Trophoblast cell (in vitro differentiated cells and primary cell): ENCODE measurements at regions not wholly inside any gene's neighbourhood (a gene's known extent, or its start where the extent isn't known, plus 50 kb on each side); places are given as distances from the start of the nearest gene placed in this dataset.

Experiments
- DNase-seq, 2 donors: peaks; one replicate each; pipeline ENCODE4 v3.0.0-alpha.2; 2016
- H2AFZ ChIP-seq: 2 replicates; pipeline ENCODE4 v1.6.1; 2013; ENCODE audit warnings: low read length, moderate library complexity, mild to moderate bottlenecking; ENCODE audit not compliant: insufficient read depth, poor library complexity
- H2AK5ac ChIP-seq: 2 replicates; pipeline ENCODE4 v1.6.1; 2013; ENCODE audit warnings: mild to moderate bottlenecking, low read length
- H2BK120ac ChIP-seq: 2 replicates; pipeline ENCODE4 v1.6.1; 2013; ENCODE audit warnings: low read length, mild to moderate bottlenecking, moderate library complexity; ENCODE audit not compliant: insufficient read depth, poor library complexity
- H2BK12ac ChIP-seq: 2 replicates; pipeline ENCODE4 v1.6.1; 2013; ENCODE audit warnings: mild to moderate bottlenecking, low read length, moderate library complexity
- H2BK5ac ChIP-seq: 2 replicates; pipeline ENCODE4 v1.6.1; 2013; ENCODE audit warnings: low read length, low read depth, moderate library complexity, mild to moderate bottlenecking; ENCODE audit not compliant: poor library complexity
- H3K14ac ChIP-seq: 2 replicates; pipeline ENCODE4 v1.6.1; 2013; ENCODE audit warnings: mild to moderate bottlenecking, low read length
- H3K18ac ChIP-seq: 2 replicates; pipeline ENCODE4 v1.6.1; 2013; ENCODE audit warnings: mild to moderate bottlenecking, low read length
- H3K23ac ChIP-seq: 2 replicates; pipeline ENCODE4 v1.6.1; 2013; ENCODE audit warnings: low read length
- H3K27ac ChIP-seq: 2 replicates; pipeline ENCODE4 v1.5.1; 2013; ENCODE audit warnings: low read depth, mild to moderate bottlenecking, inconsistent platforms, low read length, moderate library complexity
- H3K27me3 ChIP-seq: 2 replicates; pipeline ENCODE4 v1.6.1; 2013; ENCODE audit warnings: inconsistent platforms, mild to moderate bottlenecking, low read length, moderate library complexity; ENCODE audit not compliant: insufficient read depth
- H3K36me3 ChIP-seq, 2 experiments: 1 replicate in 1 of 2; 2 replicates in 1 of 2; pipeline ENCODE4 v1.6.1; 2013; ENCODE audit warnings: low read length in 2 of 2, mild to moderate bottlenecking in 2 of 2, moderate library complexity in 1 of 2; ENCODE audit not compliant: insufficient read depth in 2 of 2, control insufficient read depth in 1 of 2
- H3K4ac ChIP-seq: 2 replicates; pipeline ENCODE4 v1.6.1; 2013; ENCODE audit warnings: low read depth, mild to moderate bottlenecking, low read length, moderate library complexity
- H3K4me1 ChIP-seq, 2 experiments: 1 replicate in 1 of 2; 2 replicates in 1 of 2; pipeline ENCODE4 v1.6.1; 2013; ENCODE audit warnings: low read length in 2 of 2, mild to moderate bottlenecking in 2 of 2, moderate library complexity in 1 of 2; ENCODE audit not compliant: insufficient read depth in 2 of 2, control insufficient read depth in 1 of 2
- H3K4me2 ChIP-seq: 2 replicates; pipeline ENCODE4 v1.6.1; 2013; ENCODE audit warnings: inconsistent platforms, mild to moderate bottlenecking, low read length, moderate library complexity
- H3K4me3 ChIP-seq: 2 replicates; pipeline ENCODE4 v1.5.1; 2013; ENCODE audit warnings: mild to moderate bottlenecking, low read depth, low read length, inconsistent platforms
- H3K79me1 ChIP-seq: one replicate; pipeline ENCODE4 v1.6.1; 2013; ENCODE audit warnings: low read length
- H3K79me2 ChIP-seq: 2 replicates; pipeline ENCODE4 v1.6.1; 2013; ENCODE audit warnings: low read length, mild to moderate bottlenecking; ENCODE audit not compliant: control insufficient read depth, insufficient read depth, poor library complexity
- H3K9ac ChIP-seq: 2 replicates; pipeline ENCODE4 v1.6.1; 2013; ENCODE audit warnings: mild to moderate bottlenecking, low read length
- H3K9me3 ChIP-seq: 2 replicates; pipeline ENCODE4 v1.6.1; 2013; ENCODE audit warnings: low read depth, mild to moderate bottlenecking, control low read depth, inconsistent platforms, low read length; ENCODE audit not compliant: insufficient read depth
- H4K12ac ChIP-seq: 2 replicates; pipeline ENCODE4 v1.6.1; 2013; ENCODE audit warnings: low read depth, mild to moderate bottlenecking, low read length, moderate library complexity
- H4K8ac ChIP-seq: 2 replicates; pipeline ENCODE4 v1.6.1; 2013; ENCODE audit warnings: low read depth, mild to moderate bottlenecking, low read length, moderate library complexity
- H4K91ac ChIP-seq: one replicate; pipeline ENCODE4 v1.6.1; 2013; ENCODE audit warnings: low read depth, mild to moderate bottlenecking, low read length, moderate library complexity
- WGBS: extraction: QIAGEN DNeasy Blood & Tissue Kit; methylation state at CpG from one replicate; pipeline ENCODE4 v1.1.7; 2013; ENCODE audit warnings: missing lambda C conversion rate; ENCODE audit not compliant: insufficient read length, insufficient coverage; ENCODE audit errors: extremely low coverage; 5-methylcytosine and 5-hydroxymethylcytosine counted together

- no peaks in the 10 kb centered on the region for H3K4me1 ChIP-seq
- no peak overlapping the region for H2AFZ ChIP-seq
- no CpG with 5 or more reads among the region's 3 CpGs for WGBS
- no peaks in the 10 kb centered on the region for H3K27me3 ChIP-seq
- H3K27ac ChIP-seq, result no peak overlapping the region
- H3K79me2 ChIP-seq, result no peaks in the 10 kb centered on the region
- no peak overlapping the region for H2BK120ac ChIP-seq
- H3K79me1 ChIP-seq, result no peaks in the 10 kb centered on the region
- H2BK5ac ChIP-seq, result no peak overlapping the region
- H3K9ac ChIP-seq, result no peak overlapping the region
- no peak overlapping the region for H3K18ac ChIP-seq
- no peak overlapping the region for H2AK5ac ChIP-seq
- H3K36me3 ChIP-seq, result no peaks in the 10 kb centered on the region
- DNase-seq, result no peak
- H4K91ac ChIP-seq, result no peak overlapping the region
- no peak overlapping the region for H4K12ac ChIP-seq
- no peak overlapping the region for H2BK12ac ChIP-seq
- H3K4ac ChIP-seq, result no peak overlapping the region
- no peak overlapping the region for H3K4me2 ChIP-seq
- no peak overlapping the region for H4K8ac ChIP-seq
- peaks cover 3% of the 10 kb centered on the region for H3K9me3 ChIP-seq
- no peak overlapping the region for H3K4me3 ChIP-seq
- H3K23ac ChIP-seq, result no peak overlapping the region
- H3K14ac ChIP-seq, result no peak overlapping the region
Measured at GRCh38 chr2:147057892-147058490, 786.8 kb upstream of the ACVR2A start.

DNA sequence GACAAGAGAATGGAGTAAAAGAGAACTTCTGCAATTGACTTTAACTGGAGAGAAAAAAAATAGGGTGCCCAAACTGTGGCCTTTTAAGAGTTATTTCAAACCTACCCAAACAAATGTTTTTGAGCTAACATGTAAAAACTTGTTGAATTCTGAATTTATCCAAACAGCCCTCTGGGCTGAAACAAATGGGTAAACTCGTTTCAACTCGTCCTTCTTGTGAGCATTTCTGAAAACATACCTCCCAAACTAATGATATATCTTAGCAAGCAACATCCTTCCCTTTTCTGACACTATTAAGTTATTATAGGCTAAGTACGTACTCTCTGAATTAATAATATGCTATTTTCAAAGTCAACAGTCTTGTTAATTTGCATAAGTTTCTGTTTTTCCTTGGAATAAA is 793.0 kb upstream of the ACVR2A start:
- no peaks in the 10 kb centered on the region for H3K79me2 ChIP-seq
- H4K12ac ChIP-seq, result no peak overlapping the region
- peaks cover 3% of the 10 kb centered on the region for H3K9me3 ChIP-seq
- H3K27me3 ChIP-seq, result no peaks in the 10 kb centered on the region
- H2BK120ac ChIP-seq, result no peak overlapping the region
- no peak overlapping the region for H4K91ac ChIP-seq
- H3K14ac ChIP-seq, result no peak overlapping the region
- H3K23ac ChIP-seq, result no peak overlapping the region
- no peak overlapping the region for H3K4me3 ChIP-seq
- no peak overlapping the region for H3K4me2 ChIP-seq
- no peak overlapping the region for H4K8ac ChIP-seq
- H2AFZ ChIP-seq, result no peak overlapping the region
- no peak for DNase-seq
- no peak overlapping the region for H2AK5ac ChIP-seq
- H2BK5ac ChIP-seq, result no peak overlapping the region
- no peaks in the 10 kb centered on the region for H3K36me3 ChIP-seq
- no peaks in the 10 kb centered on the region for H3K79me1 ChIP-seq
- H3K4me1 ChIP-seq, result no peaks in the 10 kb centered on the region
- no CpG with 5 or more reads among the region's 3 CpGs for WGBS
- H3K27ac ChIP-seq, result no peak overlapping the region
- no peak overlapping the region for H3K9ac ChIP-seq
- no peak overlapping the region for H3K4ac ChIP-seq
- no peak overlapping the region for H3K18ac ChIP-seq
- H2BK12ac ChIP-seq, result no peak overlapping the region

DNA sequence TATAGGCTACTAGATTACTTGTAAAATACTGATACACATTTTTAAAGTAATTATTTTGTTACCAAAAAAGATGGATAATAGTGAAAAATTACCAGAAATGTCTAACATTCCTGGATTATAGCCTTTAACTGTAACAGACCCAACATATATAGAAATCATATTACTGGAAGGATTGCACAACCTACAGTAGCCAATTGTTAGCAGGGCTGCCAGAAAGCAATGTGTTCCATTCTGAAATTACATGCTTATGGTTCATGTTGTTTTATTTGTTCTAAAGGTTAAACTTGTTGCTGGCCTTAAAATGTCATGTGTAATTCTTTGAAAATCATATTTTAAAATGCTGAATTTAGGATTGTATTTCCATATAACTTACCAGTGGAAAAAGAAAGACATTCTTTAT is 793.6 kb upstream of the ACVR2A start:
- no peak overlapping the region for H2BK120ac ChIP-seq
- H3K18ac ChIP-seq, result no peak overlapping the region
- no peak overlapping the region for H2BK5ac ChIP-seq
- H4K12ac ChIP-seq, result no peak overlapping the region
- no peak overlapping the region for H2AK5ac ChIP-seq
- no peak overlapping the region for H2BK12ac ChIP-seq
- H3K23ac ChIP-seq, result no peak overlapping the region
- no peak overlapping the region for H3K4me2 ChIP-seq
- no peak overlapping the region for H3K4me3 ChIP-seq
- H4K8ac ChIP-seq, result no peak overlapping the region
- peaks cover 3% of the 10 kb centered on the region for H3K9me3 ChIP-seq
- DNase-seq, result no peak
- no peaks in the 10 kb centered on the region for H3K27me3 ChIP-seq
- H3K4me1 ChIP-seq, result no peaks in the 10 kb centered on the region
- no peak overlapping the region for H3K27ac ChIP-seq
- H3K36me3 ChIP-seq, result no peaks in the 10 kb centered on the region
- H3K9ac ChIP-seq, result no peak overlapping the region
- no peaks in the 10 kb centered on the region for H3K79me2 ChIP-seq
- H3K4ac ChIP-seq, result no peak overlapping the region
- H3K14ac ChIP-seq, result no peak overlapping the region
- H4K91ac ChIP-seq, result no peak overlapping the region
- H2AFZ ChIP-seq, result no peak overlapping the region
- no peaks in the 10 kb centered on the region for H3K79me1 ChIP-seq

DNA sequence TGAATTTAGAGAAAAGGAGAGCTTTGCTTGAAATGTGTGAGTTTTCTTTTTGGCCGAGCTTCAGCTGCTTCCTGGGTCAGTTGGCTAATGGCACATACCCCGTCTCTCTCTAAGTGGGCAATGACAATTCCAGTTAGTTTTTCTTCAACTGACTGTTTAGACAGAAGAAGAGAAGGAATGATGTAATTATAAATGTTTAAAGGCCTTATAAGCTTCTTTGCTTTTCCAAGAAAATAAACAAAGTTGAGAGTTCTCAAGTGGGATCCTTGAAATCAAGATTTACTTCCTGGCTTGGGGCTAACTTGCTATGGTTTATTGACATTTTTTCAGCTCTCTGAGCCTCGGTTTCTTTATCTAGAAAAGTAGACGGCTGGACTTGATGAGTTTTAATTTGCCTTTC is 794.9 kb upstream of the ACVR2A start:
- no peak overlapping the region for H3K4me3 ChIP-seq
- no peaks in the 10 kb centered on the region for H3K27me3 ChIP-seq
- H3K36me3 ChIP-seq, result no peaks in the 10 kb centered on the region
- no peak overlapping the region for H2AK5ac ChIP-seq
- H3K79me1 ChIP-seq, result no peaks in the 10 kb centered on the region
- H3K27ac ChIP-seq, result no peak overlapping the region
- peaks cover 3% of the 10 kb centered on the region for H3K9me3 ChIP-seq
- H3K4ac ChIP-seq, result no peak overlapping the region
- H4K91ac ChIP-seq, result no peak overlapping the region
- no peak overlapping the region for H3K14ac ChIP-seq
- WGBS, result no CpG with 5 or more reads among the region's 4 CpGs
- H2BK120ac ChIP-seq, result no peak overlapping the region
- H3K9ac ChIP-seq, result no peak overlapping the region
- no peak overlapping the region for H3K18ac ChIP-seq
- no peak overlapping the region for H2AFZ ChIP-seq
- no peak overlapping the region for H3K23ac ChIP-seq
- no peak for DNase-seq
- no peak overlapping the region for H2BK5ac ChIP-seq
- no peaks in the 10 kb centered on the region for H3K4me1 ChIP-seq
- H3K4me2 ChIP-seq, result no peak overlapping the region
- H2BK12ac ChIP-seq, result no peak overlapping the region
- no peaks in the 10 kb centered on the region for H3K79me2 ChIP-seq
- no peak overlapping the region for H4K8ac ChIP-seq
- H4K12ac ChIP-seq, result no peak overlapping the region
